Retinal pigment epithelial cell (primary cell): ENCODE measurements at regions not wholly inside any gene's neighbourhood (a gene's known extent, or its start where the extent isn't known, plus 50 kb on each side); places are given as distances from the start of the nearest gene placed in this dataset.

Source experiments
- DNase-seq: peaks from one replicate; pipeline ENCODE4 v3.0.0-alpha.2; 2010; ENCODE audit warnings: low read depth
- H3K4me3 ChIP-seq: 2 replicates; pipeline ENCODE4 v1.5.1; 2011; ENCODE audit warnings: mild to moderate bottlenecking, low read length, control low read depth, moderate library complexity
- TF ChIP-seq, protein P1 (sequence below): conservative IDR thresholded peaks from 2 replicates; pipeline ENCODE4 v1.5.1; 2011; ENCODE audit warnings: low read depth, low read length, control low read depth, inconsistent platforms

- TF ChIP-seq, protein P1, sequence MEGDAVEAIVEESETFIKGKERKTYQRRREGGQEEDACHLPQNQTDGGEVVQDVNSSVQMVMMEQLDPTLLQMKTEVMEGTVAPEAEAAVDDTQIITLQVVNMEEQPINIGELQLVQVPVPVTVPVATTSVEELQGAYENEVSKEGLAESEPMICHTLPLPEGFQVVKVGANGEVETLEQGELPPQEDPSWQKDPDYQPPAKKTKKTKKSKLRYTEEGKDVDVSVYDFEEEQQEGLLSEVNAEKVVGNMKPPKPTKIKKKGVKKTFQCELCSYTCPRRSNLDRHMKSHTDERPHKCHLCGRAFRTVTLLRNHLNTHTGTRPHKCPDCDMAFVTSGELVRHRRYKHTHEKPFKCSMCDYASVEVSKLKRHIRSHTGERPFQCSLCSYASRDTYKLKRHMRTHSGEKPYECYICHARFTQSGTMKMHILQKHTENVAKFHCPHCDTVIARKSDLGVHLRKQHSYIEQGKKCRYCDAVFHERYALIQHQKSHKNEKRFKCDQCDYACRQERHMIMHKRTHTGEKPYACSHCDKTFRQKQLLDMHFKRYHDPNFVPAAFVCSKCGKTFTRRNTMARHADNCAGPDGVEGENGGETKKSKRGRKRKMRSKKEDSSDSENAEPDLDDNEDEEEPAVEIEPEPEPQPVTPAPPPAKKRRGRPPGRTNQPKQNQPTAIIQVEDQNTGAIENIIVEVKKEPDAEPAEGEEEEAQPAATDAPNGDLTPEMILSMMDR: no peak
Observed at GRCh38 chr7:52764492-52765169, 270.8 kb upstream of the POM121L12 start.

GRCh38 chr7:52758356-52758755 is 277.1 kb upstream of the POM121L12 start:
- no peak for DNase-seq
- no peak overlapping the region for H3K4me3 ChIP-seq
- TF ChIP-seq, protein P1: no peak

More at GRCh38 chr7:52764492-52765169, 270.8 kb upstream of the POM121L12 start:
- no peak for DNase-seq
- no peak overlapping the region for H3K4me3 ChIP-seq

DNA sequence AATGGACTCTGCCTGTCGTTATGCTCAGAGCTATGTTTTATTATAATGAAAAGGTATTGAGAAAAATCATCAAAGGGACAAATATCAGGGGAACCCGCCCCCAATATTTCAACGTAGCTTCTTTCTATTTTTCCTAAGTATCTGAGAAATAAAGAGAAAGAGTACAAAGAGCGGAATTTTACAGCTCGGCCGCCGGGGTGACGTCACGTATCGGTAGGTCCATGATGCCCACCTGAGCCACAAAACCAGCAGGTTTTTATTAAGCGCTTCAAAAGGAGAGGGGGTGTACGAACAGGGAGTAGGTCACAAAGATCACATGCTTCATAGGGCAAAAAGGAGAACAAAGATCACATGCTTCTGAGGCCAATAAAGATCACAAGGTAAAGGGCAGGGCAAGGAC is 281.6 kb upstream of the POM121L12 start:
- TF ChIP-seq, protein P1: no peak
- H3K4me3 ChIP-seq: no peak overlapping the region
- DNase-seq: no peak

DNA sequence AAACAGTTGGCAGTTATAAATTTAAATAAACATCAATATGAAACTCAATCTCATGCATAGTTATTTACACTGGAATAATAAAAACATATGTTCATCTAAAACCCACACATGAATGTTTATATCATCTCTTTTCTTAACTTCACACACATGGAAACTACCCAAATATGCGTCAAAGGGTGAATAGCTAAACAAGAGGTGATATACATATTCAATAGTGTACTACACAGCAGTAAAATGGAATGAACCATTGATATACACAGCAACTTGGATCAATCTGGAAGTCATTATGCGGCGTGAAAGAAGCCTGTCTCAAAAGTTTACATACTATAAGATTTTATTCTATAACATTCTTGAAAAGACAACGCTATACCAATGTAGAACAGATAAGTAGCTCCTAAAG is 282.5 kb upstream of the POM121L12 start:
- TF ChIP-seq, protein P1: no peak
- no peak overlapping the region for H3K4me3 ChIP-seq
- no peak for DNase-seq

- no peak for DNase-seq
- TF ChIP-seq, protein P1: no peak
- H3K4me3 ChIP-seq: no peak overlapping the region
Observed at GRCh38 chr7:52749880-52750279, 285.6 kb upstream of the POM121L12 start.

- TF ChIP-seq, protein P1: no peak
- DNase-seq: no peak
Observed at GRCh38 chr7:52747817-52748216, 287.6 kb upstream of the POM121L12 start.

DNA sequence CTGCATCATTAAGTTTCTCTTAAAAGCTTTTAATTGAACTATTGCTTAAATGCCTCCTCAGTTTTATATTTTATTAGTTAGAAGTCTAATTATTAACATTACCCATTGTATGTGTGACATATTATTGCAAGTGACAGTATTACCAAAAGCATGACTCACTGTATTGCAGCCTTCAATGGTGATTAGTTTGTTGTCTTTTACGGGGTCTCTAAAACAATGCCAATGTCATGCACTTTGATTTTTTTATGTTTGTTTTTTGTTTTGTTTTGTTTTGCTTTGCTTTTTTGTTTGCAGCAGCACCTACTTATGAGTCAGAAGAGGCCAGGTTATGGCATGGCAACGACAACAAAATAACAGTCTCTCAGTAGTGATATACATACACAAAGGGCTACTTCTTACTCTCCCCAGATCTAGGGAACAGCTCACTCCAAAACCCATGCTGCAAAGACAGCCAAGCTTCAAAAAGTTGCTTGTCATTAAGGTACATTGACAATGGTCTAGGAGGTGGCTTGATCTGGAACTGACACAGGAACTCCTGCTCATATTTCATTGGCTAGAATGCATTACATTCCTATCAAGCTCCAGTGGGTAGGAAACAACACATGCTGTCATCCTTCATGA is 293.7 kb upstream of the POM121L12 start:
- TF ChIP-seq, protein P1: no peak
- no peak overlapping the region for H3K4me3 ChIP-seq
- no peak for DNase-seq

More at GRCh38 chr7:52747817-52748216, 287.6 kb upstream of the POM121L12 start:
- H3K4me3 ChIP-seq: no peak overlapping the region
